ENCODE measurements at regions not wholly inside any gene's neighbourhood (a gene's known extent, or its start where the extent isn't known, plus 50 kb on each side); places are given as distances from the start of the nearest gene placed in this dataset.

DNA sequence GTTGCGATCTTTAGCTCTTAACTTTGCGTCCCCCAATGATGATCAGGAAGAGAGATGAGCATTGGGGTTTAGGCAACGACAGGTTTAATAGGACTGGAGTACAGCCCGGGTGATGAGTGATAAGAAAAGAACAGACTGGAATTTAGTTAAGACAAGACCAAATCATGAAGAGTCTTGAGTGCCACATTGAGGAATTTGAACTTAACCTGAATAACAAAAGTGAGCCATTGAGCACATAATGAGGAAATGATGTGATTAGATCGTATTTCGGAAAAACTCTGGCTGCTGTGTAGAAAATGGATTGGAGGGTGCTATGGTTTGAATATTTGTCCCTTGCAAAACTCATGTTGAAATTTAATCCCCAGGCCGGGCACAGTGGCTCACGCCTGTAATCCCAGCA, 83.2 kb upstream of the MELK start:
- H3K36me3 ChIP-seq (ENCODE audit: control insufficient read depth, insufficient read depth, low read length) = no peaks in the 10 kb centered on the region
- H3K4me2 ChIP-seq (ENCODE audit: extremely low read depth, insufficient read depth, low read length) = no peak overlapping the region
- H3K9me3 ChIP-seq (ENCODE audit: control insufficient read depth, insufficient read depth, low read depth, low read length) = no peaks in the 10 kb centered on the region
- H2AFZ ChIP-seq (ENCODE audit: low read length) = no peak overlapping the region
- no peaks in the 10 kb centered on the region for H4K20me1 ChIP-seq (ENCODE audit: control insufficient read depth, extremely low read depth, insufficient read depth, low read length)
- no peaks in the 10 kb centered on the region for H3K27me3 ChIP-seq (ENCODE audit: control insufficient read depth, insufficient read depth, low read length)
- H3K79me2 ChIP-seq (ENCODE audit: control insufficient read depth, insufficient read depth, low read length) = peaks cover 18% of the 10 kb centered on the region
- no peak overlapping the region for H3K27ac ChIP-seq (ENCODE audit: insufficient read depth, low read length)
- peaks cover 6% of the 10 kb centered on the region for H3K4me1 ChIP-seq (ENCODE audit: control insufficient read depth, extremely low read depth, insufficient read depth, low read length)
- H3K9ac ChIP-seq (ENCODE audit: insufficient read depth, low read length) = no peak overlapping the region
- no peak for DNase-seq (ENCODE audit: low read depth in 2 of 2)
- TF ChIP-seq EZH2 (IDR thresholded peaks at IDR 0.05; ENCODE audit: low read length, missing control alignments) = no peak
- TF ChIP-seq, protein P1, sequence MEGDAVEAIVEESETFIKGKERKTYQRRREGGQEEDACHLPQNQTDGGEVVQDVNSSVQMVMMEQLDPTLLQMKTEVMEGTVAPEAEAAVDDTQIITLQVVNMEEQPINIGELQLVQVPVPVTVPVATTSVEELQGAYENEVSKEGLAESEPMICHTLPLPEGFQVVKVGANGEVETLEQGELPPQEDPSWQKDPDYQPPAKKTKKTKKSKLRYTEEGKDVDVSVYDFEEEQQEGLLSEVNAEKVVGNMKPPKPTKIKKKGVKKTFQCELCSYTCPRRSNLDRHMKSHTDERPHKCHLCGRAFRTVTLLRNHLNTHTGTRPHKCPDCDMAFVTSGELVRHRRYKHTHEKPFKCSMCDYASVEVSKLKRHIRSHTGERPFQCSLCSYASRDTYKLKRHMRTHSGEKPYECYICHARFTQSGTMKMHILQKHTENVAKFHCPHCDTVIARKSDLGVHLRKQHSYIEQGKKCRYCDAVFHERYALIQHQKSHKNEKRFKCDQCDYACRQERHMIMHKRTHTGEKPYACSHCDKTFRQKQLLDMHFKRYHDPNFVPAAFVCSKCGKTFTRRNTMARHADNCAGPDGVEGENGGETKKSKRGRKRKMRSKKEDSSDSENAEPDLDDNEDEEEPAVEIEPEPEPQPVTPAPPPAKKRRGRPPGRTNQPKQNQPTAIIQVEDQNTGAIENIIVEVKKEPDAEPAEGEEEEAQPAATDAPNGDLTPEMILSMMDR (conservative IDR thresholded peaks at IDR 0.05 in 1 of 2, IDR thresholded peaks at IDR 0.05 in 1 of 2; ENCODE audit: low read depth in 1 of 2, low read length in 2 of 2) = no peak
- no peak overlapping the region for H3K4me3 ChIP-seq (replicated peaks in 1 of 4; ENCODE audit: control extremely low read depth in 1 of 4, insufficient read depth in 1 of 4, low read depth in 3 of 4, low read length in 4 of 4)

DNA sequence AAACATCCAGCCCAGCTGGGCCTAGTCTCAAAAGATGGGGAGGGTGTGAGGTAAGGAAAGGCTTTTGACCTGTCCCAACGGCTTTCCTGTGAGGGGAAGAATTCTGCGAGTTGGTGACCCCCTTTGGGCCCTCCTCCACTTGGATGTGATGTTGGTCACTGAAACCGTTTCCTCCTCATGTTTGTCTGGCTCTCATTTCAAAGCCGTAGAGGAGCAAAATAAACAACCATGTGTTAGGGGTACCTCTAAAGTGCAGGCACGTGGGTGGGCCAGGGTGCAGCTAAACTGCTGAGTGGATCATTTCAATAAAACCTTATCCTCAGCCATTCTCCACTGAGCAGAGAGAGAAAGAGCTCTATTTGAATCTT, 84.3 kb upstream of the MELK start:
- Histone ChIP-seq H3K27ac (ENCODE audit: insufficient read depth, low read length) (peak overlapping the region; percentile 92), H2AFZ (ENCODE audit: low read length) (peak overlapping the region; percentile 93), H3K9me3 (ENCODE audit: control insufficient read depth, insufficient read depth, low read depth, low read length) (no peaks in the 10 kb centered on the region), H4K20me1 (ENCODE audit: control insufficient read depth, extremely low read depth, insufficient read depth, low read length) (no peaks in the 10 kb centered on the region), H3K4me3 (replicated peaks in 1 of 4; ENCODE audit: control extremely low read depth in 1 of 4, insufficient read depth in 1 of 4, low read depth in 3 of 4, low read length in 4 of 4) (peak overlapping the region; percentile 50 to 69 (median 60)), H3K4me2 (ENCODE audit: extremely low read depth, insufficient read depth, low read length) (peak overlapping the region; percentile 96), H3K4me1 (ENCODE audit: control insufficient read depth, extremely low read depth, insufficient read depth, low read length) (peaks cover 6% of the 10 kb centered on the region), H3K79me2 (ENCODE audit: control insufficient read depth, insufficient read depth, low read length) (peaks cover 21% of the 10 kb centered on the region), H3K27me3 (ENCODE audit: control insufficient read depth, insufficient read depth, low read length) (no peaks in the 10 kb centered on the region), H3K36me3 (ENCODE audit: control insufficient read depth, insufficient read depth, low read length) (no peaks in the 10 kb centered on the region), H3K9ac (ENCODE audit: insufficient read depth, low read length) (peak overlapping the region; percentile 74)
- DNase-seq (ENCODE audit: low read depth in 2 of 2) = no peak
- TF ChIP-seq, protein P1 (conservative IDR thresholded peaks at IDR 0.05 in 1 of 2, IDR thresholded peaks at IDR 0.05 in 1 of 2; ENCODE audit: low read depth in 1 of 2, low read length in 2 of 2) = no peak
- no peak for TF ChIP-seq EZH2 (IDR thresholded peaks at IDR 0.05; ENCODE audit: low read length, missing control alignments)

DNA sequence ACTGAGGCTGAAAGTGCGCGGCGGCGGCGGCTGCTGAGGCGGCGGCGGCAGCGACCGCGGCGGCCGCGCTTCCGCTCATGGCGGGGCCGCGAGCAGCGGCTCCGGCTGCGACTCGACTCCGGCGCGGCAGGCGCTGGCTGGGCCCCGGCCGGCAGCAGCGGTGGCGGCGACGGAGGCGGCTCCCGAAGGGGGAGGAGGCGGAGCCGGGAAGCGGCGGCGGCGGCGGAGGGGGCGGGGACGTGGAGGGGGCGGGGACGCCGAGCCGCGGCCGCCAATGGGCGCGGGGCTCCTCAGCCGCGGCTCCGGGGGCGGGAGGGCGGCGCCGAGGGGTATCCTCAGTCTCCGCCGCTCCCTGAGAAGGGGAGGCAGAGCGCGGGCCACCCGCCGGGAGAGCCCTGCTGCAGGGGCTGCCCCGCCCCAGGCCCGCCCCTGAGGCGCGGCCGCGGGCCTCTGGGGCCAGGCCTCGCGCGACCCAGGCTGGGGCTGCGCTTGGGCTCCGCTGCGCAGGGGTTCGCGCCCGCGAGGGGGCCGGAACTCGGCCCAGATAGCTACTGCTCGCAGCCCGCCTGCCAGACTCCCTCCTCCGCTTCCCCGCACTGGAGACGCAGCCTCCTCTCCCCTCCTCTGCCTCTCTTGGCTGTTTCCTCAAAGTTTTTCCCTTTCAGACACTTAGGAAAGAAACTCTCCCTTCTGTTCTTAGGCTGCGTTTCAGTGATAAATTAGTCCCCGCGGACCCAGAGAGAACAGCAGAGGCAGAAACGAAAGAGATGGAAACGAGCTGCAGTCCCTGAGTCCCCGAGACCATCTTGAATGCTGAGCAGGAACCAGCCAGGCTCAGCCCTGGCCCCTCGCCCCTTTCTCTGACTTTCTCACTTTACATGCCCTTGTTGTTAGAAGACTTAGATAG, 85.0 kb upstream of the MELK start:
- Histone ChIP-seq H3K4me2 (ENCODE audit: extremely low read depth, insufficient read depth, low read length) (peak overlapping the region; percentile 96), H3K36me3 (ENCODE audit: control insufficient read depth, insufficient read depth, low read length) (peaks cover 2% of the 10 kb centered on the region), H3K27me3 (ENCODE audit: control insufficient read depth, insufficient read depth, low read length) (no peaks in the 10 kb centered on the region), H2AFZ (ENCODE audit: low read length) (peak overlapping the region; percentile 93), H3K4me1 (ENCODE audit: control insufficient read depth, extremely low read depth, insufficient read depth, low read length) (peaks cover 6% of the 10 kb centered on the region), H3K9ac (ENCODE audit: insufficient read depth, low read length) (peak overlapping the region; percentile 74), H3K79me2 (ENCODE audit: control insufficient read depth, insufficient read depth, low read length) (peaks cover 23% of the 10 kb centered on the region), H3K9me3 (ENCODE audit: control insufficient read depth, insufficient read depth, low read depth, low read length) (no peaks in the 10 kb centered on the region), H3K27ac (ENCODE audit: insufficient read depth, low read length) (peak overlapping the region; percentile 92), H4K20me1 (ENCODE audit: control insufficient read depth, extremely low read depth, insufficient read depth, low read length) (no peaks in the 10 kb centered on the region), H3K4me3 (replicated peaks in 1 of 4; ENCODE audit: control extremely low read depth in 1 of 4, insufficient read depth in 1 of 4, low read depth in 3 of 4, low read length in 4 of 4) (peak overlapping the region; percentile 50 to 76 (median 64))
- TF ChIP-seq EZH2 (IDR thresholded peaks at IDR 0.05; ENCODE audit: low read length, missing control alignments) = no peak
- TF ChIP-seq, protein P1 (conservative IDR thresholded peaks at IDR 0.05 in 1 of 2, IDR thresholded peaks at IDR 0.05 in 1 of 2; ENCODE audit: low read depth in 1 of 2, low read length in 2 of 2) = no peak
- DNase-seq (ENCODE audit: low read depth in 2 of 2) = peak; percentile 91 to 92
